ENCODE measurements at regions not wholly inside any gene's neighbourhood (a gene's known extent, or its start where the extent isn't known, plus 50 kb on each side); places are given as distances from the start of the nearest gene placed in this dataset.

DNA sequence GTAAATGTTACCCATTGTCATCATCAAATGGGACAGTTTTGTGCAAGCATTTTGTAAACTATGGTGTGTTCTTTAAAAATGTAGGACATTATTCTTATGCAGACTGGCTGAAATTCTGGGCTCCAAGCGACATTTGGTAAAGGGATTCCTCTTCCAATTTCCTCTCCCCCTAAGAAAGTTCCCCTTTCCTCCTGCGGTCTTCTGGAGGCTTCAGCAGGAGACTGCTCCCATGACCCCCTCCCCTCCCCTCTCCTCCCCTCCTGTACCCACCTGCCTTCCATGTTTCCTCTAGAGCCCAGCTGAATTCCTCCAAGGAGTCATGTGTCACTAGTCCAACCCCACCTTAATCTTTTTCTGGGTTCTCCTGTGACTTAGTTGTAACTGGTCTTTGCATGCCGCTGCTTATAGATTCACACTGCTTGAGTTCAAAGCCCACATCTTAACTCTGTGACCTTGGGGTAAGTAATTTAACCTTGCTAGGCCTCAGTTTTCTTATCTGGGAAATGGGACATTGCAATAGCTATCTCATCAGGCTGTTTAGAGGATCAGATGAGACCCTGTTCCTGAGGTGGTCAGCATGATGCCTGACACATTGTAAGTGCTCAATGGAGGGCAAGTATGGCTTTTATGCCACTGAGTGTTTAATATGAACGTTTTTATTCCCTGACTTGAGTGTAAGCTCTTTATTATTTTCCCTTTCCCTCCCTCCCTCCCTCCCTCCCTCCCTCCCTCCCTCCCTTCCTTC, 69.9 kb upstream of the WDR26 start:
- no peak for DNase-seq (ENCODE audit: low read depth in 2 of 2)

- DNase-seq (ENCODE audit: low read depth in 2 of 2), result no peak
These were observed 71.0 kb upstream of the WDR26 start for GRCh38 chr1:224505454-224506093.

GRCh38 chr1:224506141-224506814, 71.7 kb upstream of the WDR26 start:
- DNase-seq (ENCODE audit: low read depth in 2 of 2), result no peak

DNA sequence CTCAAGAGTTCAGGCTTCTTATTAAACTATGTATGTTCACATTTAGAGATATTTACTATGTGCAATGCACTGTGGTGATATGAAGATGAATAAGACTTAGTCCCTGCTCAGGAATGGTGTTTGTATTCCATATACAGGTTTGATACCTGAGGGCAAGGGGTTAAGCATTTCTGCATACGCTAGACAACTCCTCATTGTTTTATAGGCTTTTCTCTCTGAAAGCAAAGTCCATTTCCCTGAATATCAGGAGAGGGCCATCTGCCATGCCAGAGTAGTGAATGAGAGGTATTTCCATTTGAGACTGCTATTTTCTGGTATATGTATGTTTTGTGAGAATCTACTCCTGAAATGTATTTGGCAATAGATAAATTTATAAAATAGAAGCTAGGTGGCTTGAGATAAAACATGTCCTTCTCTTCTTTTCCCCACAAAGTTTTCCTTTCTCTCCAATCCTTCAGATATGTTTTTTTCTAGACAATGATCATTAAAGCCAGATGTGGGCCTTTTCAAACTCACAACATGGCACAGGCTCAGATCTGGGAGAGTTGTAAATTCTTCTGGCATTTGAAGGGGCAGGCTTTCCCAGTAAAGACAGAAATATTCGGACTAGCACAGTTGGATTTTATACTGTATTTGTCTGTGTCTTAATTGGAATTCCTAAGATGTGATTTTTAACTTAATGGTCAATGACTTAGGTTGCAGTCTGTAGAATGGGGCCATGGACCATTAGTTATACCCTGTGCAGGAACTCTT, 73.3 kb upstream of the WDR26 start:
- DNase-seq (ENCODE audit: low read depth in 2 of 2), result peak; percentile 62 to 64

DNA sequence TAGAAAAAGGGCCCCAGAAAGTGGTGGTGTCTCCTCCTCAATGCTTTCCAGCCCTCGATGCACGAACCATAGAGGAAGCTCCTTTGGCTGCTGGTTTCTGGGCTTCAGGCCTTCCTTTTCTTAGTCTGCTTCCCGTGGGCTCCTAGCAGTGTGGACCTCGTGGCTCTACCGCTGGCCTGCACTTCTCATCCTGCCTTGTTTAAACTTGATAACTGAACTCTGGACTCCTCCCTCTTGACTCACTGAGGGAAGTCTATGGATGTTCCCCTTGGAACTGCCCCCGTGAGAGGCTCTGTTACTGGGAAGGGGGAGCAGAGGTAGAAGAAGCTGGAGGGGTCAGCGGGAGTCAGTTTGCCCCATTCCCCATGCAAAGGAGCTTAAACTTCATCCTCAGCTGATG, 75.3 kb upstream of the WDR26 start:
- DNase-seq (ENCODE audit: low read depth in 2 of 2), result no peak

DNA sequence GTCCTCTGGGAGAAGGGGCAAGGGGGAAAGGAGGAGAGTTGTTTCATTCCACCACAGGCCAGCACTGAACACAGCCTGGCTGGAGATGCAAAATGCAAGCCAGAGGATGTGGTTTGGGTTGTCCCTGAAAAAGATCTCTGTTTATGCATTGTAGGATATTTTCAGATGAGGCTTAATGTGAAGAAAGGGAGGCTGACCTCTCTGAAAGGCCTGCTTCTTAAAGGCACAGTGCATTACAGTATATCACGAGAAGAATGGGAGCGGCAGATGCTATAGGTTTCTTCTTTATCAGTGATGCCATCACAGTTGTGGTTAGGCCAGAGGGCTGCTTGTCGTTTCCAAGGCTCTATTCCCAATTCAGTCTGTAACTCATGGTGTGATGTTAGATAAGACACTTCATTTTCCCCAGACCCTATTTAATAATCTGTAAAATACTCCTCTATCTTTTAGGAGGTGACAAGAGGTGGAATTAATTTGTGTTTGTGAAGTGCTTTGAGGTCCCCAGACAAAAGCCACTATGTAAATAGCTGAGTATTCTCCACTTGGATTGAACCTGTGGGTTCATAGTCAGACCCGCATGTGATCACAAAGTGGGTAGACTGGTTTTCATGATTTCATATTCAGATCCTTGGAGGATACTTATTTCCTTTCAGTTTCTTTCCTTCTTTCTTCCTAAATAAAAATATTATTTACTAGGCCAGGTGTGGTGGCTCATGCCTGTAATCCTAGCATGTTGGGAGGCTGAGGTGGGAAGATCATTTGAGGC, 76.5 kb upstream of the WDR26 start:
- DNase-seq (ENCODE audit: low read depth in 2 of 2), result no peak

DNA sequence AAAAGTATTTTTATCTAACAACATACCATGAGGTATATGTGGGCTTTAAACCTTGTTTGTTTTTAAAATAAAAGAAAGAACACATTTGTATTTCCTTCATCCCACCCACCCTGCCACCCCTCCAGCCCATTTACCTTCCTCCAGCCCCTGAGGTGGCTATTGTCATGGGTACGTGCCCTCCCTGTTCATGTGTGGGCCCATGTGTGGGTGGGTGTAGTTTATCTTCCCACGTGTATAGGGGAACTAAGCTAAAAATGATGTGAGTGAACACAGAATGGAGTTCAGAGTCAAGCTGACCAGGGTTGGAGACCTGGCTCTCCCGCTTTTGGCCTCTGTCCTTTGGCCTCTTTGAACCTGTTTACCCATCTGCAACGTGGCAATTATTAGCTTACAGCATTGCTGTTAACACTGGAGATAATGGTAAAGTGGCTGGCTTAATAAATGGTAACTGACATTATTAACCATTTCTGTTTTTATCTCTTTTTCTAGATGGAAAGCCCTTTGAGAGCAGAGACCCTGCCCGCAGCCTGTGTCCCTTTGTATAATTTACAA, 78.1 kb upstream of the WDR26 start:
- no peak for DNase-seq (ENCODE audit: low read depth in 2 of 2)

DNA sequence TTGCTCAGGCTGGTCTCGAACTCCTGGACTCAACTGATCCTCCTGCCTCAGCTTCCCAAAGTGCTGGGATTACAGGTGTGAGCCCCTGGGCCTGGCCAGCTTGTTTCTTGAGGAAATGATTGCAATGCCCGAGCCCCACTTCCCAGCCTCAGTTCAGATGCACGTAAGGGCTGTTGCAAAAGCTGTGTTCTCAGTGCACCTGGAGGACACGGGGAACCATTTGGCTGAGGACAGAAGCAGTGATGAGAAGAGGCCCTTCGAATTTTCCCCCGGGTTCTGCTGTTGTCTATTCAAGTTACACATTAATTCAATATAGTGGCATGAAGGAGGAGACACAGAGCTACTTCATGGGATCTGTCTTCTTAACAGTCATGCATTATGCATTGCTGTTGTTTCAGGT, 78.8 kb upstream of the WDR26 start:
- no peak for DNase-seq (ENCODE audit: low read depth in 2 of 2)

DNA sequence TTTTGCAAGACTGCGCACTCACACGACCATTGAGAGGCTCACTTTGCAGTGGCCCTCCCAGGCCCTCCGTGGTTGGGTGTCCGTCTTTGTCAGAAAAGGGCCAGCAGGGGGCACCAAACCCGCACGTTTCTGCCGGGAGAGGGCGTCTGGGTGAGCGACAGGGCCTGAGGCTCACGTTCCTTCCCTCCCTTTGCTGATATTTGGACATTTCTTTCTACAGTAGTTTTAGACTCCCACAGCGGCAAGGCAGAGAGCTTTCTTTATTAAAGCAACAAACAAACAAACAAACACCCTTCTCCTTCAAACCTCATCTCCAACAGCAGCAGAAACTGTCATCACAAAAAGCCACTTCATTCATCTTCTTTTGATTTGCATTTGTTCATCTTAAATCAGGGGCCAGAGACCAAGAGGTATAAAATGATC, 79.2 kb upstream of the WDR26 start:
- peak; percentile 53 to 60 for DNase-seq (ENCODE audit: low read depth in 2 of 2)

DNA sequence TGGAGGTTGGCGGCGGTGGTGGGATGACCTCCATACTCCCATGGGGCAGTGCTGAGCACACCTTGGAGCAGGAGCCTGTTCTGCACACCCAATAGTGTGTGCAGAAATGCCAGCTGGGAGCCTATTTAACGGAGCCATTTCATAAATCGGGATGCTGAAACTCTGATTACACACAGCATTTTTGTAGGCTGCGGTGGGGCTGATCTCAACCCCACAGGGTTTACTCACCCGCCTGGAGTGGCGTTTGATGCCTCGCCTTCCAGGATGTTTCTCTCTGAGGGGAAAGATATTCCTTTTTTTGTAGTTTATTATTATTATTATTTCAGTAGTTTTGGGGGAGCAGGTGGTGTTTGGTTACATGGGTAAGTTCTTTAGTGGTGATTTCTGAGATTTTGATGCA, 82.6 kb upstream of the WDR26 start:
- DNase-seq (ENCODE audit: low read depth in 2 of 2), result no peak

DNA sequence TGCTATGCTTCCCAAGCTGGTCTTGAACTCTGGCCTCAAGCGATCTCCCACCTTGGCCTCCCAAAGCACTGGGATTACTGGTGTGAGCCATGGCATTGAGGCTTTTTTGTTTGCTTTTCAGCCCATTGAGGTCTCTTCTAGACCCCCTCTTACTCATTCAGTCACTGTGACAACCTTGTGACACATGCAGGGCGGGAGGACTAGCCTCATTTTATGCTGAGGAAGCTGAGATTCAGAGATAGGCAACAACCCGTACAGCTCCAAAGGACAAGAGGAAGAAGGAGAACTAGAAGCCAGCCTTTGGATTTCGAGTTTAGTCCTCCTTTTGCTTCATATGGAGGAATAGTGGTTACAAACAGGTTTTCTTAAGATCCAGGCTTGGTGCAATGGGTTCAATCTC, 83.9 kb upstream of the WDR26 start:
- no peak for DNase-seq (ENCODE audit: low read depth in 2 of 2)

DNA sequence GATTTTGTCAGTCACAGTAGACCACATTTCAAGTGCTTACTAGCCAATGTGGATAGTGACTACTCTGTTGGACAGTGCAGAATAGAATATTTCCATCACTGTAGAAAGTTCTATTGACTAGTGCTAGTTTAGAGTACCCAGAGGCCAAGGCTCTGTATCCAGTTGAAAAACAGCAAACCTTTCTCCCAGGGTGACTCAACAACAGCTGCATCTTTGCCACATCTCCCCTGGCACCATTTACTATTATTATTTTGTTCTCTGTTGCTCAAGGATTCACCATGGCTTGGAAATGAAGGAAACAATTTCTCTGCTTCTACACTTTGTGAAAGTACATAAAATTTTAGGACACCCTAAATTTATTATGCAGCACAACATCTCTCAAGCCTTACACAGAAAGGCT, 85.3 kb upstream of the WDR26 start:
- DNase-seq (ENCODE audit: low read depth in 2 of 2), result no peak

DNA sequence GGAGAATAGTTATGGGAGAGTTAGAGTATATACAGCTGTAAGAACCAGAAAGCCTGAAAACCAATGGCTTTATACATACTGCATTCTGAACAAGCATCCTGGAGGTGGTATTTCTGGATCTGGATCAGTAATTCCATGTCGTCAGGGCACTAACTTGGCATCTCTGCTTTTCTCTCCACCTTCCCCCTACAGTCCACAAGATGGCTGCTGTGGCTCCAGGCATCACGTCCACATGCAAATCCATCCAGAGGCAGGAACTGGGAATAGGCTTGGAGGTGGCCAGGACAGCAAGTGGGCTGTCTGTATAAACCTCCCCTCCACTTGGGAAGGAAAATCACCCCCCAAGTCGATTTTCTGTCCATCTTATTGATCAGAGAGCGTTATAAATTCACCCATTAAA, 86.2 kb upstream of the WDR26 start:
- DNase-seq (ENCODE audit: low read depth in 2 of 2), result no peak

DNA sequence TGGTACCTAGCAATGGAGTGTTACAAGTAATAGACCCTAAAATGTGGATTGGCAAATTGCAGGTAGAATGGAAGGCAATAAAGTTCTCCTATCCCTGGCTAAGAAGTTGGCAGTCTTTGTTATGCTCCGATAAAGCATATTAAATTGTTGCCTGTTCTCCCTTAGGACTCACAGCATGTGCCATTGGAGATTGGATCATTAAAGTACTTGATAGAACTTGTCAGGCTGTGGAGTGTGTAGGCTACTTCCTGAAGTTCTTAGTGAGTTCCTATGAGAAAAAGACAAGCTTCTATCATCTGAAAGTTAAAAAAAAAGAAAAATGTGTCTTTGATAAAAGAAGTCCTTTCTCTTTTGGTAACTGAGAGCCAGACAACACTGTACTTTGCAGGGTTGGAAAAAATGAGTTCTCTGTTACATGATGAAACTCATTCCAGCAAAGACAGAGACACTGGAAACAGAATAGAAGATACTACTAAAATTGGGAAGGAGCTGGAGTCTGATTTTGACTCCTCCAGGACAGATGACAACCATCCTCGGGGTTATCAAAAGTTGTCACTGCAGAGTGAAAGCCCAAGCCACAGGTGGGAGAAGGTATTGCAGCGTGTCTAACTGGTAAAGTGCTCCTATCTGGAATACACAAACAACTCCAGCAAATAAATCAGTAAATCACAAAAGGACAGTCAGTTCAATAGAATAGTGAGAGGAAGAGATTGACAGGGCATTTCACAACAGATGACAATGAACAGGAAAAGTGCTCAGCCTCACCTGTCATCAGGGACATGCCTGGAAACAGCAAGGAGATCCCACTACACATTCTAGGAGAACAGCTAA, 87.5 kb upstream of the WDR26 start:
- no peak for DNase-seq (ENCODE audit: low read depth in 2 of 2)

GRCh38 chr1:224523676-224524075, 89.1 kb upstream of the WDR26 start:
- no peak for DNase-seq (ENCODE audit: low read depth in 2 of 2)

DNA sequence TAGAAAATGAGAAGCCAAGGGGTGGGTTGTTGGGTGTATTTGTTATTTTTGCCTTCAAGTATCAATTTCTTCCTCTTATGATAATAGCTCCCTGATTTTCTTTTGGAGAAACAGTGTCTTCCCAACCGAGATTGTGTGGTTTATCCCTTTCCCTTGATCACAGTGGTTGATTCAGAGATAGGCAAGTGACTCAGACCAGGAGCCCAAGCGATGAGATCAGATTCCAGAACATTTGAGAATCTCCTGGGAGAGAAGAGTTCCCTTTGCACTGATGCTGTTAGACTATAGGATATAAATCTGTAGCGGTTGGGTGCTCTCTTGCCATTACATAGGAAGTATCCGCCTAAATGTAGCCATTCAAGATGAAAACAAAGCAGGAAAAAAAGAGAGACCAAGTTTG, 90.1 kb upstream of the WDR26 start:
- no peak for DNase-seq (ENCODE audit: low read depth in 2 of 2)

DNA sequence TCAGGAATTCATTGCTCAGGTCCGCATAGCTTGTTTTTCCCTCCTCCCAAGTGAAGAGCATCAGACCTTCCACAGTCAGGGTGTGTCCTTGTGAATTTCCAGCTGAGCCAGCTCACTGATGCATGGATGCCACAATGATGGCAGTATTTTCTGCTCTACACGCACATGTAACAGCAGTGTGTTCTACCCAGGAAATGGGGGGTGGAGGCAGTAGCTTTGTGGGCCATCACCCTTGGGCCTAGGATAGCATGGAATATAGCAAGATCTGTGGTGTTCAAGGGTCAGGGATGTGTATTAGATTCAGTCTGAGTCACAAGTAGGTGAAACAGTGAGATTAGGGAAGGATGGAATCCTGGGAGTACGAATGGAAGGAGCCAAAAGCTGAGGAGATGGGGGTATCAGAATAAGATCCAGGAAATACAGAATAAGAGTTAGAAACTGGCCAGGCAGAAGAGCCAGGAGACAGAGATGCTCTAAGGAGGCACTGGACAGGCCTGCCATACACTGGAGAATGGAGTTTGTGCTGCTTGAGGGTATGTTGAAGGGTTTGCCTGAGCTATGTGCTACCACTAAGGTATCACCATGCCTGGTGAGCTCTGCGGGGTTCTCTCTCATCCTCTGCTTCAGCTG, 90.6 kb upstream of the CNIH3 start:
- no peak for DNase-seq (ENCODE audit: low read depth in 2 of 2)

DNA sequence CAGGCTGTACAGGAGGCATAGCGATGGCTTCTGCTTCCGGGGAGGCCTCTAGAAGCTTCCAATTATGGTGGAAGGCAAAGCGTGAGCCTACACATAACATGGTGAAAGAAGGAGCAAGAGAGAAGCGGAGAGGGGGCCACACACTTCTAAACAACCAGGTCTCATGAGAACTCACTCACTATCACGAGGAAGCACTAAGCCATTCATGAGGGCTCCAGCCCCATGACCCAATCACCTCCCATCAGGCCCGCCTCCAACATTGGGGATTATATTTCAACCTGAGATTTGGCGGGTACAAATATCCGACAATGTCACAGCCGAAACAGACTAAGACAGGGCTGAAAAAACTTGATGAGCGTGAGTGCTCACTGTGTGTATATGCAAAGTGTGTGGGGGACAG, 89.3 kb upstream of the CNIH3 start:
- no peak for DNase-seq (ENCODE audit: low read depth in 2 of 2)

DNA sequence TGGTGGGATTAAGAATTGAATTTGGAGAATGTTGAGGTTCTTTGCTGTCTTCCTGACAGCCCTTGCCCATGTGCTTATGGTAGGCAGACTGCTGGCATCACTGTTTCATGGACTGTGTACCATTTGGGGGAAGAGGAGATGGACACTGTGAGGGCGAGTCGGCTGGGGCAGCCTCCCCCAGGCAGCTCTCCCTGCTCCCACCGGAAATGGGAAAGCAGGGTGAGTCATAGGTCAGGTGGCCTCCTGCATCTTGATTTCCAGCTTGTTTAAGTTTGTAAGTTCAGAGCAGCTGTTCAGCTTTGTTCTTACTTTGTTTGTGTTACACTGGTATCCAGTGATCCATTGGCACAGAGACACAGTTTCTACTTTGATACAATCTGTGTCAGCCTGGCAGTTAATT, 87.2 kb upstream of the CNIH3 start:
- DNase-seq (ENCODE audit: low read depth in 2 of 2), result no peak

DNA sequence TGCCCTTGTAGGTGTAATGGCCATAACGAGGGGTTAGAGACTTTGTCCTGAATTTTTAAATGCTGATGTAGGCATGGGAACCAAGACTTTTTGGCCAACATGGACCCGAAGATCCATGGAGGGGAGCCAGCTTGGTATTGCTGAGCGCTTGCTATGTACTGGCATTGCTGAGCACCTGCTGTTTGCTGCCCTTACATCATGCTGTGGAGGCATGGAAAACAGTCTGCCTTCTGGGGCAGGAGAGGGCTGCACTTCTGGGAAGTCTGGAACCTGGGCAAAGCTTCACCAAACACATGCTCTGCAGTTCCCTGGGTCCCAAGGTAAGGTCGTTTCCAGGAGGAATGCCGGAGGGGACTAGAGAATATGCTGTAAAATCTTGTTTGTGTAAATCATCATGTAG, 86.3 kb upstream of the CNIH3 start:
- no peak for DNase-seq (ENCODE audit: low read depth in 2 of 2)

Data from fibroblast of skin of left quadriceps (primary cell).